Effector memory CD8-positive, alpha-beta T cell (primary cell): ENCODE measurements at regions not wholly inside any gene's neighbourhood (a gene's known extent, or its start where the extent isn't known, plus 50 kb on each side); places are given as distances from the start of the nearest gene placed in this dataset.

ENCODE experiments used
- ATAC-seq: fragments of 150-1000 bp; cut with Tn5 transposase; replicated peaks from 2 replicates; pipeline ENCODE4 v1.10.0; 2021; ENCODE audit warnings: mild to moderate bottlenecking, moderate library complexity
- DNase-seq, 3 experiments: peaks; one replicate each; pipeline ENCODE4 v3.0.0; 2021
- H3K27ac Mint-ChIP-seq, 2 donors: one replicate each; pipeline ENCODE4 v1.8.0; 2022; ENCODE audit warnings: mild to moderate bottlenecking in 2 of 2, mixed read lengths in 2 of 2, moderate library complexity in 2 of 2
- H3K27me3 Mint-ChIP-seq, 2 donors: one replicate each; pipeline ENCODE4 v1.8.0; 2022; ENCODE audit warnings: mixed read lengths in 2 of 2
- H3K36me3 Mint-ChIP-seq: one replicate; pipeline ENCODE4 v1.8.0; 2022; ENCODE audit warnings: mild to moderate bottlenecking, moderate library complexity, mixed read lengths; ENCODE audit not compliant: insufficient read depth
- H3K4me1 Mint-ChIP-seq, 2 donors: one replicate each; pipeline ENCODE4 v1.8.0; 2022; ENCODE audit warnings: low read depth in 2 of 2, mixed read lengths in 2 of 2
- H3K4me3 Mint-ChIP-seq, 2 donors: one replicate each; pipeline ENCODE4 v1.8.0; 2022; ENCODE audit warnings: mild to moderate bottlenecking in 2 of 2, mixed read lengths in 2 of 2, moderate library complexity in 2 of 2
- H3K9me3 Mint-ChIP-seq, 2 donors: one replicate each; pipeline ENCODE4 v1.8.0; 2022; ENCODE audit warnings: mixed read lengths in 2 of 2

DNA sequence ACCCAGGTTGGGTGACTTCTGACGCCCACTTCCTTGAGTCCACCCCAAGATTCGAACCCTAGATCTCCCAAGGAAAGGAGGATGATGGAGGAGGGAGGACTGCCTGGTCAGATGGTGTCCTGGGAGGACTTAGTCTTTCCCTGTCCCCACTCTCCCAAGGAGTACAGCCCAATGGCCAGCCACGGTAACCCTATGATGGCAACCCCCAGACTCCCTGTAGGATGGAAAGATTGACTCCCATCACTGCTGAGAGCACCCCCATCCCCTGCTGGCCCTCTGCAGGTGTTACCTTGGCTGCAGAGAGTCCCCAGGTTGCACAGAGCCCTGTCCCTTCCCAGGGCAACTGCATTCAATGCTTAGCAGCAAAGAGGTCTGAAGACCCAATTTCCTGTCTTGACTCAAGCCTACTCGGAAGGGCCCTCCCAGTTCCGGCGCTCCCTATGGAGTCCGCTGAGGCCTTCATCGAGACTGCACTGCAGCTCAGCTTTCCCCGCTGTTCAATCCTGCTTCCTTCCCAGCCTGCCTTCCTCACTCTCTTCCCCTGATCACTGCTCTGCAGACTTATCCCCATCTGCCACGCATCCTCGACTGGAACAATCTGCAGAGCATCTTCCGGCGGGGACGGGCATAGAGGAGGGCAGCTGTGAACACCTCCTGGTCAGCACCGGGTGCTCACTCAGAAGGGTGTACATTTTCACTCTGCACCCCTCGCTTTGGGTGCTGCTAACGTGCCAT lies 50.8 kb upstream of the OCM2 start:
- H3K4me1 Mint-ChIP-seq = no peaks in the 10 kb centered on the region
- no peak overlapping the region for H3K27ac Mint-ChIP-seq
- DNase-seq (no peak), ATAC-seq (no peak)
- no peak overlapping the region for H3K4me3 Mint-ChIP-seq
- H3K9me3 Mint-ChIP-seq = no peaks in the 10 kb centered on the region
- H3K27me3 Mint-ChIP-seq = peaks cover 19 to 30% of the 10 kb centered on the region in 2 donors
- H3K36me3 Mint-ChIP-seq = no peaks in the 10 kb centered on the region

DNA sequence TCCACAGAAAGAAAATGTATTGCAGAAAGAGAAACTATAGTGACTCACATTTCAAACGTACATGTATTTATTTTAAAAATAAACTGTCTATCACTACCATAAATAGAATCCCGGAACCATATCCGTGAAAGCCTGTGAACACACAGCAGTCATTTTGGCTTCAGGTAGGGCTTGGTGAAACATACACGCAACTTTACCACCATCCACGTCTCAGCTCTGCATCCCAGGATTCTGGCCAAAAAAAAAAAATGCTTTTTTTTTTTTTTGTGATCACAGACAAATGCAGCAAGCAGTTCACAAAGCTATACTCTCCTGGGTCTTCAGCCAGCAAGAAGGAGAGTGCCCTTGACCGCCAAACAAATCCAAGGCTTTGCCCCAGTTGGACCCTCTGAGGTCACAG lies 56.8 kb upstream of the OCM2 start:
- H3K36me3 Mint-ChIP-seq = no peaks in the 10 kb centered on the region
- H3K27me3 Mint-ChIP-seq = peaks cover 3 to 16% of the 10 kb centered on the region in 2 donors
- no peak overlapping the region for H3K4me3 Mint-ChIP-seq
- H3K27ac Mint-ChIP-seq = no peak overlapping the region
- peaks cover 2 to 6% of the 10 kb centered on the region in 2 donors for H3K4me1 Mint-ChIP-seq
- H3K9me3 Mint-ChIP-seq = no peaks in the 10 kb centered on the region
- DNase-seq (no peak), ATAC-seq (no peak)

DNA sequence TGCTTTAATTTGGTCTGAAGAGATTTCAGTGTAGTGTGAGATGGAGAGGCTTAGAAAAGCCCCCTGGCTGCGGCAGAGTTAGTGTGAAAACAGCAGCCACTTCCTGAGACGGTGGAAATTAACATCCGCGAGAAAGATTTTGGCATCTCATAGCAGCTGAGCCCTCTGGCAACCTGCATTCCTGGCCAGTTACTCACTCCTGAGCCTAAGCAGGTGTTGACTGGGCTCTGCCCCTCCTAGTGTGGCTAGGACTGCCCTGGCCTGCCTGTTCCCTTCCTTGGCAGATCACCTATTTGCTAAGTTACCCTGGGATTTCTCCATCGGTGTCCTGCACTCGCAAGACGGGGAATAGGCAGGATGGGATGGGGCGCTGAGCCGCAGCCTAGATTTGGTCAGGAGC lies 57.6 kb upstream of the LMTK2 start:
- DNase-seq = no peak
- H3K27ac Mint-ChIP-seq = no peak overlapping the region

DNA sequence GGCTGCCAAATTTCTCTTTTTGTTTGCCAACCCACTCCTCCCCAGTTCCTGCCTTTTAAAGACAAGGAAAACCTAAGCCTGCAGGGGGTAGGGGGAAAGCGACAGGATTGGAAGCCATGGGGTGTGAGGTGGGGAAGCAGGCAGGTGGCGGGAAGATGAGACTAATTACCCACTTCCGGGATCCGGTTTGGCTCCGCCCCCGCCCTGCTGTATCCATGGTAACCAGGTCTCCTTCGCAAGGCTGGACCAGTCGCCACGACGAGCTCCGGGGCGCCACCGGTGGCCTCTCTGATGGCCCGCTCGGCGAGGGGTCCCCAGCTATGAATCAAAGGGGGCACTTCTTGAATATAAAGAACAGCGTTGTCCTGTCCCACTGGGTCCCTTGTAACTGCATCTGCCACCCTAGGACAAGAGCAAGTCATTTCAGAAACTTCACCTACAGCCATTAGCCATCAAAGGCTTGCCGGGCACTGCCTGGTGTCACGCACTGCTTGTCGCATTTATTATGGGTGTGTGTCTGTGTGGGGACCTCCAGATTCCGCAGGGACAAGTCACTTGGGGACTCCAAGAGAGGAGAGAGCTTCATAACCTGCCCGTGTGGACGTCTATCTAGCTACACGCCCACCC lies 55.4 kb upstream of the LMTK2 start:
- no peaks in the 10 kb centered on the region for H3K9me3 Mint-ChIP-seq
- DNase-seq (peak; percentile 20 to 28 (median 26)), ATAC-seq (peak; percentile 48)
- H3K4me3 Mint-ChIP-seq = peak overlapping the region; percentile 50 to 57
- H3K27me3 Mint-ChIP-seq = peaks cover 2 to 10% of the 10 kb centered on the region in 2 donors
- H3K36me3 Mint-ChIP-seq = no peaks in the 10 kb centered on the region
- H3K4me1 Mint-ChIP-seq = peaks cover 2 to 7% of the 10 kb centered on the region in 2 donors
- no peak overlapping the region for H3K27ac Mint-ChIP-seq

More for the DNA sequence above, 57.6 kb upstream of the LMTK2 start:
- Mint-ChIP-seq H3K36me3 (no peaks in the 10 kb centered on the region), H3K27me3 (peaks cover 0 to 19% of the 10 kb centered on the region in 2 donors), H3K9me3 (no peaks in the 10 kb centered on the region), H3K4me3 (no peak overlapping the region), H3K4me1 (peaks cover 2 to 7% of the 10 kb centered on the region in 2 donors)
- no peak for ATAC-seq

DNA sequence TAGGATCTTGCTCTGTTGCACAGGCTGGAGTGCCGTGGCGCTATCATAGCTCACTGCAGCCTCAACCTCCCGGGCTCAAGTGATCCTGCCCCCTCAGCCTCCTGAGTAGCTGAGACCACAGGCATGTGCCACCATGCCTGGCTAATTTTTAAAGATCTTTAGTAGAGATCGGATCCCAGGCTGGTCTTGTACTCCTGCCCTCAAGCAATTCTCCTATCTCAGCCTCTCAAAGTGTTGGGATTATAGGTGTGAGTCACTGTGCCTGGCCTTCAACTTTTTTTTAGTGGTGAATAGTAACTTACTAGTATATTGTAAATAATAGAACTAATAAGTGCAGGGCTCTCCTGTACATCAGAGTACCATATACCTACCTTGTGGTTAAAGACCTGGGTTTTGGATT lies 52.1 kb upstream of the LMTK2 start:
- no peaks in the 10 kb centered on the region for H3K36me3 Mint-ChIP-seq
- no peak overlapping the region for H3K27ac Mint-ChIP-seq
- H3K9me3 Mint-ChIP-seq = no peaks in the 10 kb centered on the region
- DNase-seq = no peak
- no peak overlapping the region for H3K4me3 Mint-ChIP-seq
- ATAC-seq = no peak
- H3K27me3 Mint-ChIP-seq = peaks cover 25 to 33% of the 10 kb centered on the region in 2 donors
- H3K4me1 Mint-ChIP-seq = peaks cover 2 to 7% of the 10 kb centered on the region in 2 donors

DNA sequence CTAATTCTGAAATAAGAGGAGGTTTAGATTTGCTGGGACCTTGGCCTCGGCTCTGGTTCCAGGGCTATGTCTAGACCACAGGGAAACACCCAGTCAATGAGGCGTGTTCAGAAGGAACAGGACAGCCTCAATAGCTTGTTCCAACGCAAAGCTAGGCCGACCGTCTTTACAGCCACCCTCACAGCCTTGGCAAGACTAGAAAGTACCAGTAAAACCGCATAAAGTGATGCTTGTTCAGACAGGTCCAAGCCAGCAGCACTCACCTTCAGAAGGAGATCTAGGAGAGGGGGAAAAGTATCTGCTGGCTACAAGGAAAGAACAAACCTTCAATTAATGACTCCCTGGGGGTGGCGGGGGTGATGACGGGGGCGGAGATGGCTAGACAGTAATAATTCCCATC lies 50.1 kb upstream of the LMTK2 start:
- H3K27ac Mint-ChIP-seq = no peak overlapping the region
- no peak for DNase-seq
- no peak overlapping the region for H3K4me3 Mint-ChIP-seq
- no peak for ATAC-seq
- H3K27me3 Mint-ChIP-seq = peaks cover 25 to 29% of the 10 kb centered on the region in 2 donors
- no peaks in the 10 kb centered on the region for H3K36me3 Mint-ChIP-seq
- H3K9me3 Mint-ChIP-seq = no peaks in the 10 kb centered on the region
- peaks cover 0 to 4% of the 10 kb centered on the region in 2 donors for H3K4me1 Mint-ChIP-seq
